HG03521 (cell line): ENCODE measurements at regions not wholly inside any gene's neighbourhood (a gene's known extent, or its start where the extent isn't known, plus 50 kb on each side); places are given as distances from the start of the nearest gene placed in this dataset.
"Not testable (repeated sequence)": the region's sequence is repeated elsewhere in the genome, so short reads cannot be mapped to it uniquely, and the experiment has no call there.

Experiments
- ATAC-seq: cut with Tn5 transposase; IDR thresholded peaks from one replicate; pipeline ENCODE4 v1.9.1; 2021; ENCODE audit warnings: mild to moderate bottlenecking, moderate library complexity; ENCODE audit not compliant: unreplicated experiment

DNA sequence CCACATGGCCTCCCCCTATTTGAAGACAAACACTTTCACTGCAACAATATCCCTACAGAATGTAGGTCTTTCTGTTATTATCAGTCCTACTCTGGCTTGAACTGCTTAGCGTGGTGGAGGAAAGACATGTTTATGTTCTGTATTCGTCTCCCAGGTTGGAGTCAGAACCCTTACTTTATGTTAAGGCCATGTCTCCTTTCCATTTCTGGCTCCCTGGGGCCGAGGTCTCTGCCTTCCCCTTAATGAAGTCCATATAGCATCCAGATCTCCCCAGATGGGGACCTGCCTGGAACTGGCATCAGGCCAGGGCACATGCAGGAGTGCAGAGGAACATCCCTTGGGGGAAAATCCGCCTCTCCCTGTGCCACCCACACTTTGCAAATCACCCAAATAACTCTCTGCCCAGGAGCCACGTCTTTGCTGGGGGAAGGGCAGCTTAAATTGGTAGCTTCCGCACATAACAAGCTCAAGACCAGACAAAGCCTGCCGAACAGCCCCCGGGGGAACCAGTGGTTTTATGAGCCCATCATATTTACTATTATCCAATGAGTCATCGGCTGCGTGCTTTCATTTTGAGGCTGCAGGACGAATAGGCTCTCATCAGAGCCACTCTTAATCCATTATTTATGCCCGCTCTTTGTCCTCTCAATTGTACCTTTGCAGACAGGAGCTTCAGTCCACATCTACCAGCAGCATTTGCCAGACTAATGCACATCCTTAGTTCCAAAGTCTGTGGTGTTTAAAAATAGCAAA lies 237.0 kb downstream of the UACA start:
- ATAC-seq, result no peak

DNA sequence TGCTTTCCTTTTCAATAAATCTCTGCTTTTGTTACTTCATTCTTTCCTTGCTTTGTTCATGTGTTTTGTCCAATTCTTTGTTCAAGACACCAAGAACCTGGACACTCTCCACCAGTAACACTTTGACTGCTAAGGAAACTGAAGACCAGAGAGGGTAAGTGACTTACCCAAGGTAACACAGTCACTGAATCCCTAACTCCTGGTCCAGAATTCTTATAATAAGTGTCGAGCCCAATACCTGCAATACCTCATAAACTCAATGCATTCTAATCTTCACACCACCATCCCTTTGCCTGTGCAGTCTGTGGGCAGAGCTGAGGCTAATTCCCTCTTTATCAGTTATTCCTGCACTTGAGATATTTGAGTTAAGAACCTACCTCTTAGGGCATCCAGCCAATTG lies 237.8 kb downstream of the UACA start:
- no peak for ATAC-seq

GRCh38 chr15:70524470-70524869 lies 238.9 kb downstream of the UACA start:
- ATAC-seq, result no peak

- ATAC-seq, result no peak
Measured at GRCh38 chr15:70523616-70524015, 239.7 kb downstream of the UACA start.

GRCh38 chr15:70523192-70523591 lies 240.2 kb downstream of the UACA start:
- no peak for ATAC-seq

GRCh38 chr15:70522323-70522966 lies 240.9 kb downstream of the UACA start:
- ATAC-seq, result no peak

DNA sequence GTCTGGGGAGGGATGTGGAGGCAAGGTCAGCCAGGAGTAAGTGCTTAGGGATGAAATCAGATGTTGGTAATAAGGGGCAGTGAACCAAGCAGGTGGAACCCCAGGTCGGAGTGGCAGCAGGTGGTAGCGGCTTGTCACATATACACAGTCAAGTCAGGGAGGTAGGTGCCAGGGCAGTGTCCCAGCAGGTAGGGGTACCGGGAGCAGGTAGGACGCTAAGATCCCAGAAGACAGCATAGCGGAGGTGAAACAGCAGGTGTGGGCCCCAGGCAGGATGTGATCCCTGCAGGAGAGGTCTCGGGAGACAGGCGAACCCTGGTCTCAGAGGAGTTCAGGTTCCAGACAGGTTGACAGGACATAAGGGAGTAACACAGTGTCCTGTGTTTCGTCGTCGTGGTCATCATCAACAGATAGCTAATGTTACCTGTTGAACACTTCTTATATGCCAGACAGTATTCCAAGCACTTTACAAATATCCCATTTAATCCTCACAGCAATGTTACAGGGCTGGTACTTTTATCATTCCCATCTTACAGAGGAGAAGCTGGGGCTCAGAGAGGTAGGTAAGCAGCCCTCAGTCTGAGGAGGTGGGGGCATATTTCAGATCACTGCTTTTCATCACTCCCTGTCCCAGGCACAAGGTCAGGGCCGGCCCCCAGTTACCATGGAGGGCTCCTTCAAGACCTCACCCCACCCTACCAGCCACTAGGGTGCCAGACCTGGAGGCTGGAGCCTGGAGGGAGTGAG lies 241.6 kb downstream of the UACA start:
- ATAC-seq, result no peak

DNA sequence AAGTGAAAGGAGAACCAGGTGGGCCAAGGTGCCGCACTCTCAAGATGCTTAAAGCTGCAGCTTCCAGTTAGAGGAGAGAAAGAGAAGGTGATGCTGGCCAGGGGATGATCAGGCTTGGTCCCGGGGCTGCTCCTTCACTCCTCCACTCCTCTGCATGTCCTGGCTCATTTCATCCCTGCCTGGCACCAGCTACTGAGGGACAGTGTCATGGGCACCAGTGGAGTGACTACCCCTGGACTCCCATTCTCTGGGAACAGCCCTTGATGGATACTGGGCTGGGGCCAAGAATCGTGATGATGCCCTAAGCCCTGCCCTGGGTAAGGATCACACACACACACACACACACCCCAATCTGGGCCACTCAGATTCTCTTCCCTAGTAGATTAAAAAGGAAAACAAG lies 243.7 kb downstream of the UACA start:
- no peak for ATAC-seq

DNA sequence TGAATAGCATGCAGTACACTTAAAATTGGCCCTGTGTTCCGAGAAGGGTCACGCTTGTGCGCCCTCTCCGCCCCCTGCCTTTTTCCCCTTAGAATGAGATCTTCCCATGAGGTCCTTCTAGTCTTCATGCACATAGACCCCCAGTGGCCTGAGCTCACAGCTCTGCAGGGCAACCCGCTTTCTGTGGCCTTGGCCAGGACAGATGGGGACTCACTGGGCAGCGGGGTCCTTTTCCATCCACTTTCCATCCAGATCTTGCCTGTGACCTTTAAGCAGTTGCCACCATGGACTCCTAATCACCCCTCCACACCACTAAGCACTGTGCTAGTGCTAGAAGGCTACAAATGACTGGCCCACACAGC lies 244.4 kb downstream of the UACA start:
- no peak for ATAC-seq

DNA sequence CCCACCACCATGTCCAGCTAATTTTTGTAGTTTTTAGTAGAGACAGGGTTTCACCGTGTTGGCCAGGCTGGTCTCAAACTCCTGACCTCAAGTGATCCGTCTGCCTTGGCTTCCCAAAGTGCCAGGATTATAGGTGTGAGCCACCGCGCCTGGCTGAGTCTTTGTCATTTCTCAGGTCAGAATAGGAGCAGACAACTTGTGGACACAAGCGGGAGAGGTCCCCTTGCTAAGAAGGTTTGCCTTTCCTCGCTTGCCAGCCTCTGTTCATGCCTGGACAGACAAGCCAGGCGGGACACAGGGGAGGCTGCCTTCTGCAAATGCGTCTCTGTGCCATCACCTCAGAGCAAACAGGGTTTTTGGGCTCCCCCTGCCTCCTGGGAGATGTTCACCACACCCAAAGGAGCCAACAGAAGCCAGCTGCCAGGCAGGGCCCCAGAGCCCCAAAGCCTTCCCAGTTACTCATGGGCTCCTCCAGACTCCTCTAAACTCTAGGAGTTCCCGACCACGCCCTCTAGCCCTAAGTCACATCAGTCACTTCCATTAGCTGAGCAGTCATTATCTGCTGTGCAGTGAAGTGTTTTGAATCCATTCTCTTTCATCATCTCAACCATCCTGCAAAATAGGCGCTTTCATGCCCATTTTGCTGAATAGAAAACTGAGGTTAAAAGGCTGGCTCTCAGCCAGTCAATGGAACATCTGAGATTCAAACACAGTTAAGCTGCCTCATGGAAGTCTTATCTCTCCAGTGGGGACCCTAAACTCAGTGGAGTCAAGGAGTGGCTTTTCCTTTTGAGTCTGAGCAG lies 245.0 kb downstream of the UACA start:
- ATAC-seq, result no peak

DNA sequence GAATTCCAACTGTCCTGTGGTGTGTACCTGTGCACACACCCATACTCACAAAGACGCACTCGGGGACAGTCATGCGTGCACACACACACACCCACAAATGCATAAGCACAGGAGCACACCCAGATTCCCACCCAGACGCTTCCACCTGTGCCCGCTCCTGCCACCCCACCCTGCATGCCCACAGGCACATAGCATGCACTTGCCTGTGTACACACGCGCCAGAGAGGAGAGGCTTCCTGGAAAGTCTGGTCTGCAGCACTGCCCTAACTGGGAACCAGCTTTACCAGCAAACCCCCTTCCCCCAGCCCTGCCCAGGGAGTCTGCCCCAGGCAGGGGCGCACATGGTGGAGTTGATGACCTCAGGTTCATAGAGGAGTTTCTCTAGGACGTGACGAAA lies 246.2 kb downstream of the UACA start:
- ATAC-seq, result no peak

DNA sequence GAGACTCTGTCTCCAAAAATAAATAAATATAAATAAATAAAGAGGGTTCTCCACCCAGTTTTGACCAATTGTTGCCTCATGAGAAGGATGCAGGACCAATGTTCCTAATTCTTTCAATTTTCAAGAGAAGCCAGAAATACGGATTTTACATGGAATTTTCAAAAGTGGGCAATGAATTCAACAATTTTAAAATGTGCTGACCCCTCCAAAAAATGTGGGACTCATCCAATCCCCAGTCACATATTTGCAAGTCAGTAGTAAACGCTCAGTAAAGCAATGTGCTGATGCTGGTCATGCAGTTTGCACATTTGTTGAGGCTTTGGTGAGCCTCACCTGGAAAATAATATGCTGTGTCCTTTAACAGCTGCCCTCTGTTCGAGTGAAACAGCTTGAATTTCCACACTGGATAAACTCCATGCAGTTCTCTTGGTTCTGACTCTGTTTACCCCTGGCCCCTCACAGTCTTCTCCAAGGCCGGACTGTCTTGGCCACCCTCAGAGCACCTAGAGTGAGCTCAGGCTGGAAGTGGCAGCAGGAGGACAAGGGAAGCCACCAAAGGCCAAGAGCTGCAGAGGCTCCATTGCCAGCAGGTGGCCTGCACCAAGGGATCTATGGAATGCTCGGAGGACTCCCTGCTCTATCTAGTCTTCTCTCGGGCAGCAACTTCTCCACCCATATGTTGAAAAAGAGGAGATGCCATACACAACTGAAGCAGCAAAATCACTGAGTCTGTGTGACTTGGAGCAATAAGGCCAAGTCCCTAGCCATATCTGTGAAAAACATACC lies 246.8 kb downstream of the UACA start:
- ATAC-seq, result no peak

DNA sequence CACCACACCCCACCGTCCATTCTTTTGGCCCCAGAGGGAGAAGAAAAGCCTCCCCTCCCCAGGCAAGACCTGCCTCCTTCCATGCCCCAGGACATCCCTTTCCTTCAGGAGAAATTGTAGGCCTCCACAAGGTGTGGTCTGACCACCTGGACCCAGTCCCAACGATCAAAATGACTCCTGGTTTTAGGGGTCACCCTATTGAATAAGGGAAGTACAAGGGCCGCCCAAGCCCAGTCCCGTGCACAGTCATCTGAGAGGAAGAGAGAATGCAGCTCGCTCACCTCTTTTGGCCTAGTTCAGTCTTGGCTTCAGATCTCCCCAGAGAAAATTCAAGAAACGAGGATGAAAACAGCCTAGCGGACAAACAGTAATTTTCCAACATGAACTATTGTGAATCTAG lies 249.1 kb downstream of the UACA start:
- ATAC-seq, result no peak

DNA sequence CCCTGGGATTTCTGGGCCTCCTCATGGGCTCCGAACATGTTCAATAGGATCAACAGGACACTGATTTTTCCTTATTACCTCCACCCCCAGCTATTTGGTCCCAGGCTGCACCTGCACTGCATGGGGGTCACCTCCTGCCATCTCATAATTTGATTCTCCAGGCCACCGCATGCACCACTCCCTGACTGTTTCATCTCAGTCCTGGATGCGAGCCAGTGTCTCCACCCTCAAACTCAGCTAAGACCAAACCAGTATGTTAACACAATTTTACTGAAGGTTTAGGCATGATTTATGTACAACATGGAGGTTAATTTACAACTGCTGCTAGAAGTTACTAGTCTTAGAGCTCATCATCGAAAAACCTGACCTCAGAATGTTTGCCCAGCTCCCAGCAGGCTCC lies 249.5 kb downstream of the UACA start:
- no peak for ATAC-seq

GRCh38 chr15:70512772-70513362 lies 250.5 kb downstream of the UACA start:
- peak; percentile 75 for ATAC-seq

DNA sequence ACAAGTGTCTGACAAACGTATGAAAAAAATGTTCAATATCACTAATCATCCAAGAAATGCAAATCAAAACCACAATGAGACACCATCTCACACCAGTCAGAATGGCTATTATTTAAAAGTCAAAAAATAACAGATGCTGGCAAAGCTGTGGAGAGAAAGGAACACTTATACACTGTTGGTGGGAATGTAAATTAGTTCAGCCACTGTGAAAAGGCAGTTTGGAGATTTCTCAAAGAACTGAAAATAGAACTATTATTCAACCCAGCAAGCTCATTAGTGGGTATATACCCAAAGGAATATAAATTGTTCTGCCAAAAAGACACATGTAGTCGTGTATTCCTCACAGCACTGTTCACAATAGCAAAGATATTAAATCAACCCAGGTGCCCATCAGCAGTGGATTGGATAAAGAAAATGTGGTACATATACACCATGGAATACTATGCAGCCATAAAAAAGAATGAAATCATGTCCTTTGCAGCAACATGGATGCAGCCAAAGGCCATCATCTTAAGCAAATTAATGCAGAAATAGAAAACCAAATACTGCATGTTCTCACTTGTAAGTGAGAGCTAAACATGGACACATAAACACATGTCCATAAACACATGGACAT lies 251.3 kb downstream of the UACA start:
- ATAC-seq, result not testable (repeated sequence)

DNA sequence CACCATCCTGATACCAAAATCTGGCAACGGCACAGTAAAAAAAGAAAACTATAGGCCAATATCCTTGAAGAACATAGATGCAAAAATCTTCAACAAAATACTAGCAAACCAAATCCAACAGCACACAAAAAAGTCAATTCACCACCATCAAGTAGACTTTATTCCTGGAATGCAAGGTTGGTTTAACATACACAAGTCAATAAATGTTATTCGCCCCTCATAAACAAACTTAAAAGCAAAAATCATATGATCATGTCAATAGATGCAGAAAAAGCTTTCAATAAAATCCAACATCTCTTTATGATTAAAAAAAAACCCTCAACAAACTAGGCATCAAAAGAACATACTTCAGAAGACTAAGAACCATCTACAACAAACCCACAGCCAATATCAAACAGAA lies 252.9 kb downstream of the UACA start:
- ATAC-seq, result no peak

GRCh38 chr15:70509731-70510143 lies 253.6 kb downstream of the UACA start:
- no peak for ATAC-seq

- no peak for ATAC-seq
Measured at GRCh38 chr15:70509282-70509662, 254.1 kb downstream of the UACA start.
